Common myeloid progenitor, CD34-positive (primary cell): ENCODE measurements at regions not wholly inside any gene's neighbourhood (a gene's known extent, or its start where the extent isn't known, plus 50 kb on each side); places are given as distances from the start of the nearest gene placed in this dataset.

ENCODE experiments used
- CTCF ChIA-PET: fragments of 350-600 bp; sonication (Branson Sonifier 250); formaldehyde crosslinking; loops from one replicate; lab custom pipeline; 2021; ENCODE audit warnings: antibody characterized with exemption; lab: Charles Lee
- POLR2A ChIA-PET: fragments of 350-600 bp; sonication (Branson Sonifier 250); formaldehyde crosslinking; loops from one replicate; lab custom pipeline; 2021; ENCODE audit warnings: antibody characterized with exemption; lab: Charles Lee
- DNase-seq, 3 donors: peaks; one replicate each; pipeline versions ENCODE4 v3.0.0 to v3.0.0-alpha.2; 2013
- H3K27ac ChIP-seq, 2 experiments: 1 replicate in 1 of 2; 2 replicates in 1 of 2; pipeline ENCODE4 v1.7.0; 2013; ENCODE audit warnings: inconsistent platforms in 2 of 2, low read length in 2 of 2, mild to moderate bottlenecking in 2 of 2, low read depth in 1 of 2, moderate library complexity in 1 of 2; ENCODE audit not compliant: severe bottlenecking in 2 of 2, insufficient read depth in 1 of 2, poor library complexity in 1 of 2
- H3K27me3 ChIP-seq, 5 experiments: replicated peaks in 2 of 5; 1 replicate in 3 of 5; 2 replicates in 2 of 5; pipeline versions ENCODE4 v1.6.1 to v1.7.0; 2013; ENCODE audit warnings: low read length in 4 of 5, mild to moderate bottlenecking in 2 of 5, moderate library complexity in 2 of 5, inconsistent platforms in 1 of 5; ENCODE audit not compliant: insufficient read depth in 5 of 5, control insufficient read depth in 4 of 5
- H3K36me3 ChIP-seq, 4 experiments: 1 replicate in 2 of 4; 2 replicates in 2 of 4; pipeline versions ENCODE4 v1.6.1 to v1.7.0; 2013; ENCODE audit warnings: low read length in 3 of 4, control low read depth in 1 of 4, mild to moderate bottlenecking in 1 of 4; ENCODE audit not compliant: control insufficient read depth in 4 of 4, insufficient read depth in 4 of 4
- H3K4me1 ChIP-seq, 4 experiments: 1 replicate in 3 of 4; 2 replicates in 1 of 4; pipeline versions ENCODE4 v1.6.1 to v1.7.1; 2013; ENCODE audit warnings: low read length in 3 of 4, mild to moderate bottlenecking in 3 of 4, control low read depth in 1 of 4, inconsistent platforms in 1 of 4, moderate library complexity in 1 of 4; ENCODE audit not compliant: control insufficient read depth in 4 of 4, insufficient read depth in 4 of 4; ENCODE audit errors: control extremely low read depth in 1 of 4
- H3K4me3 ChIP-seq, 7 experiments: 1 replicate in 4 of 7; 2 replicates in 3 of 7; pipeline versions ENCODE4 v1.5.1 to v1.7.0; 2013; ENCODE audit warnings: mild to moderate bottlenecking in 7 of 7, low read length in 6 of 7, moderate library complexity in 6 of 7, inconsistent platforms in 2 of 7, low read depth in 2 of 7, control low read depth in 1 of 7; ENCODE audit not compliant: insufficient read depth in 4 of 7, control insufficient read depth in 1 of 7; ENCODE audit errors: extremely low read depth in 1 of 7
- H3K9me3 ChIP-seq, 5 experiments: 1 replicate in 4 of 5; 2 replicates in 1 of 5; pipeline versions ENCODE4 v1.6.1 to v1.7.1; 2013; ENCODE audit warnings: low read length in 4 of 5, mild to moderate bottlenecking in 2 of 5, inconsistent platforms in 1 of 5, low read depth in 1 of 5, moderate library complexity in 1 of 5; ENCODE audit not compliant: control insufficient read depth in 4 of 5, insufficient read depth in 2 of 5; ENCODE audit errors: control extremely low read depth in 1 of 5
- WGBS: methylation state at CpG from one replicate; pipeline ENCODE4 v1.1.5; 2013; ENCODE audit not compliant: insufficient coverage; 5-methylcytosine and 5-hydroxymethylcytosine counted together

- no peak overlapping the region for H3K4me3 ChIP-seq
- H3K4me1 ChIP-seq, result no peaks in the 10 kb centered on the region
- no peaks in the 10 kb centered on the region for H3K9me3 ChIP-seq
- no peaks in the 10 kb centered on the region for H3K27me3 ChIP-seq
- 63% methylated on average over 5 of the region's 6 CpGs for WGBS
- no peak overlapping the region for H3K27ac ChIP-seq
- H3K36me3 ChIP-seq, result no peaks in the 10 kb centered on the region
- no peak for DNase-seq
- POLR2A ChIA-PET, result no interaction called here
- CTCF ChIA-PET, result no interaction called here
Observed at GRCh38 chr14:85079842-85080730, 449.9 kb upstream of the FLRT2 start.

GRCh38 chr14:85084344-85084743, 445.6 kb upstream of the FLRT2 start:
- ChIA-PET CTCF (no interaction called here), POLR2A (no interaction called here)
- Histone ChIP-seq H3K9me3 (no peaks in the 10 kb centered on the region), H3K27ac (no peak overlapping the region), H3K4me3 (no peak overlapping the region), H3K27me3 (no peaks in the 10 kb centered on the region), H3K4me1 (no peaks in the 10 kb centered on the region), H3K36me3 (no peaks in the 10 kb centered on the region)
- WGBS, result 71% methylated on average over 1 of the region's 1 CpG
- DNase-seq, result no peak

- ChIA-PET POLR2A (interaction anchor here (0.6 kb wide), 1 partner anchor 313 kb away, joined by 3 read pairs; no protein-coding TSS in a partner anchor), CTCF (no interaction called here)
- DNase-seq, result no peak
- no peak overlapping the region for H3K4me3 ChIP-seq
- no peak overlapping the region for H3K27ac ChIP-seq
- no peaks in the 10 kb centered on the region for H3K4me1 ChIP-seq
- H3K36me3 ChIP-seq, result no peaks in the 10 kb centered on the region
- no peaks in the 10 kb centered on the region for H3K27me3 ChIP-seq
- no peaks in the 10 kb centered on the region for H3K9me3 ChIP-seq
Observed at GRCh38 chr14:85085981-85086380, 444.0 kb upstream of the FLRT2 start.

GRCh38 chr14:85087201-85087600, 442.7 kb upstream of the FLRT2 start:
- H3K27ac ChIP-seq, result no peak overlapping the region
- DNase-seq, result no peak
- H3K36me3 ChIP-seq, result no peaks in the 10 kb centered on the region
- WGBS, result no CpG with 5 or more reads among the region's 2 CpGs
- no peaks in the 10 kb centered on the region for H3K4me1 ChIP-seq
- H3K4me3 ChIP-seq, result no peak overlapping the region
- no peaks in the 10 kb centered on the region for H3K9me3 ChIP-seq
- ChIA-PET CTCF (no interaction called here), POLR2A (no interaction called here)
- H3K27me3 ChIP-seq, result no peaks in the 10 kb centered on the region

- Histone ChIP-seq H3K27ac (no peak overlapping the region), H3K27me3 (no peaks in the 10 kb centered on the region), H3K4me3 (no peak overlapping the region), H3K36me3 (no peaks in the 10 kb centered on the region), H3K9me3 (no peaks in the 10 kb centered on the region), H3K4me1 (no peaks in the 10 kb centered on the region)
- DNase-seq, result no peak
- CTCF ChIA-PET, result no interaction called here
- POLR2A ChIA-PET, result no interaction called here
- WGBS, result 100% methylated on average over 2 of the region's 2 CpGs
Observed at GRCh38 chr14:85088192-85088591, 441.8 kb upstream of the FLRT2 start.

- H3K4me1 ChIP-seq, result no peaks in the 10 kb centered on the region
- no peak for DNase-seq
- H3K27me3 ChIP-seq, result no peaks in the 10 kb centered on the region
- H3K9me3 ChIP-seq, result no peaks in the 10 kb centered on the region
- ChIA-PET POLR2A (no interaction called here), CTCF (no interaction called here)
- whole genome bisulfite sequencing, result 86% methylated on average over 2 of the region's 2 CpGs
- no peak overlapping the region for H3K4me3 ChIP-seq
- H3K36me3 ChIP-seq, result no peaks in the 10 kb centered on the region
- H3K27ac ChIP-seq, result no peak overlapping the region
Observed at GRCh38 chr14:85090681-85091080, 439.3 kb upstream of the FLRT2 start.

GRCh38 chr14:85093631-85094330, 436.2 kb upstream of the FLRT2 start:
- DNase-seq, result no peak
- Histone ChIP-seq H3K27ac (no peak overlapping the region), H3K4me1 (no peaks in the 10 kb centered on the region), H3K36me3 (no peaks in the 10 kb centered on the region), H3K4me3 (no peak overlapping the region), H3K9me3 (no peaks in the 10 kb centered on the region), H3K27me3 (no peaks in the 10 kb centered on the region)
- CTCF ChIA-PET, result no interaction called here
- POLR2A ChIA-PET, result no interaction called here
- WGBS, result 97% methylated on average over 3 of the region's 5 CpGs
